Chondrocyte (in vitro differentiated cells): ENCODE measurements at regions not wholly inside any gene's neighbourhood (a gene's known extent, or its start where the extent isn't known, plus 50 kb on each side); places are given as distances from the start of the nearest gene placed in this dataset.

ENCODE experiments used
- DNase-seq: peaks from one replicate; pipeline ENCODE4 v3.0.0; 2021; ENCODE audit warnings: mixed read lengths, low spot score
- H3K27ac Mint-ChIP-seq: one replicate; pipeline ENCODE4 v1.8.0; 2021; ENCODE audit warnings: mild to moderate bottlenecking, moderate library complexity, mixed read lengths; ENCODE audit not compliant: unreplicated experiment
- H3K27me3 Mint-ChIP-seq: 2 replicates; pipeline ENCODE4 v1.8.0; 2021; ENCODE audit warnings: low read depth, mixed read lengths
- H3K36me3 Mint-ChIP-seq: 2 replicates; pipeline ENCODE4 v1.8.0; 2021; ENCODE audit warnings: low read depth, mixed read lengths
- H3K4me1 Mint-ChIP-seq: 2 replicates; pipeline ENCODE4 v1.8.0; 2021; ENCODE audit warnings: low read depth, mild to moderate bottlenecking, mixed read lengths
- H3K4me3 Mint-ChIP-seq: one replicate; pipeline ENCODE4 v1.8.0; 2021; ENCODE audit warnings: mild to moderate bottlenecking, moderate library complexity, mixed read lengths; ENCODE audit not compliant: unreplicated experiment
- H3K9me3 Mint-ChIP-seq: 2 replicates; pipeline ENCODE4 v1.8.0; 2021; ENCODE audit warnings: low read depth, mixed read lengths
- CTCF ChIP-seq: fragments of 200-600 bp; sonication (generic); IDR thresholded peaks from 2 replicates; pipeline ENCODE4 v1.5.0; 2021; ENCODE audit warnings: antibody characterized with exemption, mild to moderate bottlenecking, moderate library complexity

DNA sequence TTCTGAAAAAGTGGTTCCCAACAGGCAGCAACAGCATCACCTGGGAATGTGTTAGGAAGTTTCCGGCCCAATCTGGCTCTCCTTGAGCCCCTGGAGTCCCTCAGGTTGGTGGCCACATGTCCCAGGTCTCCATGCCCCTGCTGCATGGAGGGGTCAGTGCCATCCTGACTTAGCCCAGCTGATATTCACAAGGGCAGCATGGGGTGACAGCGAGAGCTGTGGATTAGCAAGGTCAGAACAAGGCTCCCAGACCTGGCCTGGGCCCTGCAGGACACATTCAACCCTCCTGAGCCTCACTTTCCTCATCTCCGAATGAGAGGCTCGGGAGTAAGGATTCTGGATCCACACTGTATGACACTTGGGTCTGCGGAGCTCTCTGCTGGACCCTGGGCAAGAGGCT is 243.8 kb upstream of the TLE3 start:
- Mint-ChIP-seq H3K36me3 (no peaks in the 10 kb centered on the region), H3K27ac (no peak overlapping the region), H3K27me3 (peaks cover 16% of the 10 kb centered on the region), H3K9me3 (no peaks in the 10 kb centered on the region), H3K4me3 (no peak overlapping the region), H3K4me1 (peaks cover 7% of the 10 kb centered on the region)
- no peak for TF ChIP-seq CTCF
- DNase-seq = no peak

- H3K36me3 Mint-ChIP-seq = no peaks in the 10 kb centered on the region
- DNase-seq = no peak
- H3K27ac Mint-ChIP-seq = no peak overlapping the region
- H3K9me3 Mint-ChIP-seq = peaks cover 5% of the 10 kb centered on the region
- H3K4me3 Mint-ChIP-seq = no peak overlapping the region
- TF ChIP-seq CTCF = no peak
- peaks cover 22% of the 10 kb centered on the region for H3K27me3 Mint-ChIP-seq
- peaks cover 7% of the 10 kb centered on the region for H3K4me1 Mint-ChIP-seq
These were observed 242.8 kb upstream of the TLE3 start for GRCh38 chr15:70340494-70340870.

GRCh38 chr15:70339571-70340493 is 242.1 kb upstream of the TLE3 start:
- DNase-seq = no peak
- Mint-ChIP-seq H3K4me1 (peaks cover 7% of the 10 kb centered on the region), H3K27ac (no peak overlapping the region), H3K36me3 (no peaks in the 10 kb centered on the region), H3K9me3 (peaks cover 12% of the 10 kb centered on the region), H3K4me3 (no peak overlapping the region), H3K27me3 (peaks cover 20% of the 10 kb centered on the region)
- TF ChIP-seq CTCF = no peak

DNA sequence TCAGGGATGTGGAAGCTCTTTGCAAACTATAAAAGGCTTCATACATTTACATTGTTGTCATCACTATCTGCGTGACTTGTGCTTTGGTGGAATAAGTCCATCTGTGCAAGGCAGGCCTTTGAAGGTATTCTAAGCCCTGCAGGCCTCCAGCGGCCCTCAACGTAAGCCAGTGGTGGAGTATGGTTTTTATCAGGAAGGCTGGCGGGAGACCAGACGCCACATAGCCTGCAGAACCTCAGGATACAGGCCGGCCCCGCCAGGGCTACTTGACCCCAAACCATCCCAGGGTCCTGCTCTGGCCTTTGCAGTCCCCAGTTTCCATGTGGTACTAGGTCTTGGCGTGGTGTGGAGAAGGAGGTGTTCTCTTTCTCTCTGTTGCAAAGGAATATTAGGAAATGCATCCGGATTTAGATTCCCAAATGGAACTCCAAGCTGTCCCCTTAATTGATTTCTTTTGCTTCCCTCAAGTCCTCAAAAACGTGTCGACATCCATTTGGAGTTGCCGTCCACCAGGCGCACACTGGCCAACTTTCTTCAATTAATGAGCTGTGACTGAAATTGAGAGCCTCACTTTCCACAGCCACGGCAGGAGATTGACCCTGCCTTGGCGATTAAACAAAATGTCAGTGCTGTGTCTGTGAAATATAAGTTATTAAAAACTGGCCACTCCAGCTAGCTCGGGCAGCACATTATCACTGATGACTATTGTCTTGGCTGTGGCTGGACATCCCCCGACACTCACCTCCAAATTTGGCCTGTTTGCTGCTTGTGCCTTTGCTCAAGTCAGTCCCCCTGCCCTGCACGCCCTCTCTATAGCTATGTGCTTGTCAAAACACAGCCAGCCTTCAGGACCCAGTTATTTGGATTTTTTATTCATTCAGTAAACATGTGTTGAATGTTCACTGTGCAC is 239.8 kb upstream of the TLE3 start:
- peaks cover 7% of the 10 kb centered on the region for H3K4me1 Mint-ChIP-seq
- TF ChIP-seq CTCF = no peak
- H3K36me3 Mint-ChIP-seq = peaks cover 5% of the 10 kb centered on the region
- DNase-seq = no peak
- no peak overlapping the region for H3K4me3 Mint-ChIP-seq
- H3K9me3 Mint-ChIP-seq = peaks cover 28% of the 10 kb centered on the region
- peaks cover 19% of the 10 kb centered on the region for H3K27me3 Mint-ChIP-seq
- H3K27ac Mint-ChIP-seq = no peak overlapping the region

- Mint-ChIP-seq H3K9me3 (peaks cover 32% of the 10 kb centered on the region), H3K27ac (no peak overlapping the region), H3K27me3 (peaks cover 20% of the 10 kb centered on the region), H3K36me3 (peaks cover 8% of the 10 kb centered on the region), H3K4me1 (peaks cover 7% of the 10 kb centered on the region), H3K4me3 (no peak overlapping the region)
- no peak for DNase-seq
- TF ChIP-seq CTCF = no peak
These were observed 238.8 kb upstream of the TLE3 start for GRCh38 chr15:70336425-70337009.
